ENCODE measurements at regions not wholly inside any gene's neighbourhood (a gene's known extent, or its start where the extent isn't known, plus 50 kb on each side); places are given as distances from the start of the nearest gene placed in this dataset.

GRCh38 chr5:114695292-114695904 lies 333.5 kb downstream of the KCNN2 start:
- no peak for TF ChIP-seq POLR2A (IDR thresholded peaks at IDR 0.05)
- no peak for TF ChIP-seq CTCF (IDR thresholded peaks at IDR 0.05)

GRCh38 chr5:114686356-114686755 lies 324.5 kb downstream of the KCNN2 start:
- no peaks in the 10 kb centered on the region for H3K27me3 ChIP-seq
- ATAC-seq, result no peak
- H3K36me3 ChIP-seq (replicated peaks in 1 of 2; ENCODE audit: insufficient read depth in 1 of 2, low read depth in 2 of 2), result no peaks in the 10 kb centered on the region
- DNase-seq, result no peak
- no peak overlapping the region for H3K27ac ChIP-seq
- intact Hi-C loops (cut with DNase I), result no loop called here
- H3K4me1 ChIP-seq, result no peaks in the 10 kb centered on the region
- WGBS, 2 donors, result 38 to 39% methylated on average over 1 of the region's 1 CpG
- TF ChIP-seq POLR2A (IDR thresholded peaks at IDR 0.05) (no peak), CTCF (IDR thresholded peaks at IDR 0.05) (no peak)
- no peak overlapping the region for H3K4me3 ChIP-seq
- H3K9me3 ChIP-seq, result no peaks in the 10 kb centered on the region

More at GRCh38 chr5:114695292-114695904, 333.5 kb downstream of the KCNN2 start:
- WGBS, 2 donors, result 80 to 87% methylated on average over 21 to 23 of the region's 27 CpGs
- intact Hi-C loops (cut with DNase I), result no loop called here
- Histone ChIP-seq H3K4me1 (no peaks in the 10 kb centered on the region), H3K27ac (no peak overlapping the region), H3K27me3 (no peaks in the 10 kb centered on the region), H3K36me3 (replicated peaks in 1 of 2; ENCODE audit: insufficient read depth in 1 of 2, low read depth in 2 of 2) (no peaks in the 10 kb centered on the region), H3K4me3 (no peak overlapping the region), H3K9me3 (no peaks in the 10 kb centered on the region)
- DNase-seq (no peak), ATAC-seq (no peak)

- no peak for ATAC-seq
- Histone ChIP-seq H3K4me1 (no peaks in the 10 kb centered on the region), H3K4me3 (no peak overlapping the region), H3K9me3 (no peaks in the 10 kb centered on the region), H3K36me3 (replicated peaks in 1 of 2; ENCODE audit: insufficient read depth in 1 of 2, low read depth in 2 of 2) (no peaks in the 10 kb centered on the region), H3K27me3 (no peaks in the 10 kb centered on the region), H3K27ac (no peak overlapping the region)
- DNase-seq, result no peak
- intact Hi-C loops (cut with DNase I), result no loop called here
- 39 to 44% methylated on average over 1 of the region's 1 CpG for WGBS, 2 donors
- no peak for TF ChIP-seq POLR2A (IDR thresholded peaks at IDR 0.05)
- TF ChIP-seq CTCF (IDR thresholded peaks at IDR 0.05), result no peak
These were observed 316.9 kb downstream of the KCNN2 start for GRCh38 chr5:114678778-114679177.

- Histone ChIP-seq H3K4me3 (no peak overlapping the region), H3K36me3 (replicated peaks in 1 of 2; ENCODE audit: insufficient read depth in 1 of 2, low read depth in 2 of 2) (no peaks in the 10 kb centered on the region), H3K27me3 (no peaks in the 10 kb centered on the region), H3K27ac (no peak overlapping the region), H3K9me3 (no peaks in the 10 kb centered on the region), H3K4me1 (no peaks in the 10 kb centered on the region)
- no peak for ATAC-seq
- TF ChIP-seq CTCF (IDR thresholded peaks at IDR 0.05), result no peak
- no peak for TF ChIP-seq POLR2A (IDR thresholded peaks at IDR 0.05)
- 40 to 49% methylated on average over 2 of the region's 2 CpGs for WGBS, 2 donors
- DNase-seq, result no peak
- intact Hi-C loops (cut with DNase I), result no loop called here
These were observed 303.7 kb downstream of the KCNN2 start for GRCh38 chr5:114665551-114665950.

GRCh38 chr5:114660791-114661190 lies 298.9 kb downstream of the KCNN2 start:
- Histone ChIP-seq H3K4me3 (no peak overlapping the region), H3K4me1 (no peaks in the 10 kb centered on the region), H3K9me3 (no peaks in the 10 kb centered on the region), H3K27ac (no peak overlapping the region), H3K36me3 (replicated peaks in 1 of 2; ENCODE audit: insufficient read depth in 1 of 2, low read depth in 2 of 2) (no peaks in the 10 kb centered on the region), H3K27me3 (no peaks in the 10 kb centered on the region)
- 71 to 75% methylated on average over 1 of the region's 1 CpG for whole genome bisulfite sequencing, 2 donors
- DNase-seq, result no peak
- ATAC-seq, result no peak
- intact Hi-C loops (cut with DNase I), result no loop called here
- TF ChIP-seq POLR2A (IDR thresholded peaks at IDR 0.05) (no peak), CTCF (IDR thresholded peaks at IDR 0.05) (no peak)

All from body of pancreas (tissue), 4 donors.